ENCODE measurements at regions not wholly inside any gene's neighbourhood (a gene's known extent, or its start where the extent isn't known, plus 50 kb on each side); places are given as distances from the start of the nearest gene placed in this dataset.
A peak's percentile ranks its signal among the peaks of the same experiment; 100 is the strongest.

- no peak for DNase-seq (ENCODE audit: low read depth in 2 of 2)
Observed at GRCh38 chr2:133766164-133766832, 198.0 kb upstream of the NCKAP5 start.

- no peak for DNase-seq (ENCODE audit: low read depth in 2 of 2)
Observed at GRCh38 chr2:133768256-133768655, 200.0 kb upstream of the NCKAP5 start.

- DNase-seq (ENCODE audit: low read depth in 2 of 2), result no peak
Observed at GRCh38 chr2:133768658-133769435, 200.6 kb upstream of the NCKAP5 start.

GRCh38 chr2:133773854-133774653, 205.8 kb upstream of the NCKAP5 start:
- DNase-seq (ENCODE audit: low read depth in 2 of 2), result no peak

GRCh38 chr2:133774654-133775015, 206.4 kb upstream of the NCKAP5 start:
- no peak for DNase-seq (ENCODE audit: low read depth in 2 of 2)

- no peak for DNase-seq (ENCODE audit: low read depth in 2 of 2)
Observed at GRCh38 chr2:133776936-133777573, 208.8 kb upstream of the NCKAP5 start.

GRCh38 chr2:133777574-133777960, 209.3 kb upstream of the NCKAP5 start:
- peak in 1 of 2 donors; percentile 25 for DNase-seq (ENCODE audit: low read depth in 2 of 2)

- DNase-seq (ENCODE audit: low read depth in 2 of 2), result peak; percentile 77 to 82
Observed at GRCh38 chr2:133780099-133780996, 212.1 kb upstream of the NCKAP5 start.

- no peak for DNase-seq (ENCODE audit: low read depth in 2 of 2)
Observed at GRCh38 chr2:133780997-133781513, 212.8 kb upstream of the NCKAP5 start.

- DNase-seq (ENCODE audit: low read depth in 2 of 2), result peak in 1 of 2 donors; percentile 64
Observed at GRCh38 chr2:133787207-133787606, 218.9 kb upstream of the NCKAP5 start.

- no peak for DNase-seq (ENCODE audit: low read depth in 2 of 2)
Observed at GRCh38 chr2:133787651-133788050, 219.4 kb upstream of the NCKAP5 start.

GRCh38 chr2:133788386-133788785, 220.1 kb upstream of the NCKAP5 start:
- no peak for DNase-seq (ENCODE audit: low read depth in 2 of 2)

- DNase-seq (ENCODE audit: low read depth in 2 of 2), result no peak
Observed at GRCh38 chr2:133789743-133790142, 221.5 kb upstream of the NCKAP5 start.

GRCh38 chr2:133790711-133791110, 222.4 kb upstream of the NCKAP5 start:
- peak in 1 of 2 donors; percentile 35 for DNase-seq (ENCODE audit: low read depth in 2 of 2)

- DNase-seq (ENCODE audit: low read depth in 2 of 2), result peak in 1 of 2 donors; percentile 78
Observed at GRCh38 chr2:133791191-133791590, 222.9 kb upstream of the NCKAP5 start.

GRCh38 chr2:133792223-133792622, 224.0 kb upstream of the NCKAP5 start:
- DNase-seq (ENCODE audit: low read depth in 2 of 2), result no peak

GRCh38 chr2:133794114-133794513, 225.9 kb upstream of the NCKAP5 start:
- no peak for DNase-seq (ENCODE audit: low read depth in 2 of 2)

GRCh38 chr2:133801946-133802345, 233.7 kb upstream of the NCKAP5 start:
- DNase-seq (ENCODE audit: low read depth in 2 of 2), result no peak

- DNase-seq (ENCODE audit: low read depth in 2 of 2), result no peak
Observed at GRCh38 chr2:133802409-133803039, 234.3 kb upstream of the NCKAP5 start.

- DNase-seq (ENCODE audit: low read depth in 2 of 2), result no peak
Observed at GRCh38 chr2:133806564-133806963, 238.3 kb upstream of the NCKAP5 start.

Measured in lung microvascular endothelial cell (primary cell).